Parathyroid adenoma (tissue), 2 donors: ENCODE measurements at regions not wholly inside any gene's neighbourhood (a gene's known extent, or its start where the extent isn't known, plus 50 kb on each side); places are given as distances from the start of the nearest gene placed in this dataset.

ENCODE experiments used
- H2AFZ ChIP-seq: fragments of 300-600 bp; sonication (generic); one replicate; pipeline ENCODE4 v1.7.0; 2017; ENCODE audit warnings: antibody characterized with exemption, mild to moderate bottlenecking
- H3K27ac ChIP-seq: fragments of 300-600 bp; sonication (generic); one replicate; pipeline ENCODE4 v1.7.0; 2017
- H3K27me3 ChIP-seq: fragments of 300-600 bp; sonication (generic); one replicate; pipeline ENCODE4 v1.7.0; 2017; ENCODE audit warnings: low read length; ENCODE audit not compliant: control insufficient read depth, insufficient read depth
- H3K36me3 ChIP-seq: fragments of 300-600 bp; sonication (generic); one replicate; pipeline ENCODE4 v1.7.0; 2017; ENCODE audit warnings: low read length; ENCODE audit not compliant: control insufficient read depth, insufficient read depth
- H3K4me1 ChIP-seq: fragments of 300-600 bp; sonication (generic); one replicate; pipeline ENCODE4 v1.7.0; 2017; ENCODE audit warnings: control low read depth
- H3K4me2 ChIP-seq: fragments of 300-600 bp; sonication (generic); one replicate; pipeline ENCODE4 v1.7.0; 2017; ENCODE audit warnings: low read length
- H3K4me3 ChIP-seq: fragments of 300-600 bp; sonication (generic); one replicate; pipeline ENCODE4 v1.7.0; 2017; ENCODE audit warnings: low read depth, low read length
- H3K79me2 ChIP-seq: fragments of 300-600 bp; sonication (generic); one replicate; pipeline ENCODE4 v1.7.0; 2017; ENCODE audit warnings: control low read depth
- H3K9ac ChIP-seq: fragments of 300-600 bp; sonication (generic); one replicate; pipeline ENCODE4 v1.7.0; 2017; ENCODE audit warnings: mild to moderate bottlenecking
- H3K9me3 ChIP-seq: fragments of 300-600 bp; sonication (generic); one replicate; pipeline ENCODE4 v1.7.0; 2017; ENCODE audit warnings: low read length; ENCODE audit not compliant: control insufficient read depth
- TF ChIP-seq, protein P1 (sequence below): fragments of 300-600 bp; sonication (generic); IDR thresholded peaks from one replicate; pipeline ENCODE4 v1.7.0; 2017; ENCODE audit warnings: antibody characterized with exemption, mild to moderate bottlenecking
- donor health status: primary hyperparathyroidism.

- H3K4me1 ChIP-seq = no peaks in the 10 kb centered on the region
- H2AFZ ChIP-seq = no peak overlapping the region
- no peaks in the 10 kb centered on the region for H3K36me3 ChIP-seq
- no peaks in the 10 kb centered on the region for H3K9me3 ChIP-seq
- H3K9ac ChIP-seq = no peak overlapping the region
- H3K27me3 ChIP-seq = no peaks in the 10 kb centered on the region
- H3K79me2 ChIP-seq = no peaks in the 10 kb centered on the region
- H3K4me2 ChIP-seq = no peak overlapping the region
- H3K4me3 ChIP-seq = no peak overlapping the region
- no peak overlapping the region for H3K27ac ChIP-seq
- TF ChIP-seq, protein P1, sequence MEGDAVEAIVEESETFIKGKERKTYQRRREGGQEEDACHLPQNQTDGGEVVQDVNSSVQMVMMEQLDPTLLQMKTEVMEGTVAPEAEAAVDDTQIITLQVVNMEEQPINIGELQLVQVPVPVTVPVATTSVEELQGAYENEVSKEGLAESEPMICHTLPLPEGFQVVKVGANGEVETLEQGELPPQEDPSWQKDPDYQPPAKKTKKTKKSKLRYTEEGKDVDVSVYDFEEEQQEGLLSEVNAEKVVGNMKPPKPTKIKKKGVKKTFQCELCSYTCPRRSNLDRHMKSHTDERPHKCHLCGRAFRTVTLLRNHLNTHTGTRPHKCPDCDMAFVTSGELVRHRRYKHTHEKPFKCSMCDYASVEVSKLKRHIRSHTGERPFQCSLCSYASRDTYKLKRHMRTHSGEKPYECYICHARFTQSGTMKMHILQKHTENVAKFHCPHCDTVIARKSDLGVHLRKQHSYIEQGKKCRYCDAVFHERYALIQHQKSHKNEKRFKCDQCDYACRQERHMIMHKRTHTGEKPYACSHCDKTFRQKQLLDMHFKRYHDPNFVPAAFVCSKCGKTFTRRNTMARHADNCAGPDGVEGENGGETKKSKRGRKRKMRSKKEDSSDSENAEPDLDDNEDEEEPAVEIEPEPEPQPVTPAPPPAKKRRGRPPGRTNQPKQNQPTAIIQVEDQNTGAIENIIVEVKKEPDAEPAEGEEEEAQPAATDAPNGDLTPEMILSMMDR = no peak
Observed at GRCh38 chr18:73987247-73987980, 160.2 kb downstream of the FBXO15 start.

DNA sequence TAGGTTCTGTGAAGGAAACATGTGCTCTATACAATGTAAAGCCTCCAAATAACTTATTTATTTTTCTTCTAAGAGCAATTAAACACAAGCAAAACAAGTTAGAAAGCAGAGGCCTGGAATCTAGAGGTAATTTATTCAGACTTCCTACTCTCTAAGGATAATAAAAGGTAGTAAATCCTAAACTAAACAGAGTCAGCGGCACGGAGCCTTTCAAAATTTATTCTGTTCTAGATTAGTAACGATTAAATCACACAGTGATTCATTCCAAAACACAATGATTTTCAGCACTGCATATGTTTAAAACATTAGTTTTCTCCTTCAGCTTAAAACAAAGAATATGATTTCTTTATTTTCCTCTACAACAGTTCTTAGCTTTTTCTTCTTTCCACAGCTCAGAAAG, 160.9 kb downstream of the FBXO15 start:
- no peak overlapping the region for H3K4me3 ChIP-seq
- no peak overlapping the region for H3K27ac ChIP-seq
- TF ChIP-seq, protein P1 = no peak
- no peaks in the 10 kb centered on the region for H3K79me2 ChIP-seq
- no peaks in the 10 kb centered on the region for H3K27me3 ChIP-seq
- H3K4me2 ChIP-seq = no peak overlapping the region
- H3K4me1 ChIP-seq = no peaks in the 10 kb centered on the region
- H3K36me3 ChIP-seq = no peaks in the 10 kb centered on the region
- no peaks in the 10 kb centered on the region for H3K9me3 ChIP-seq
- no peak overlapping the region for H3K9ac ChIP-seq
- H2AFZ ChIP-seq = no peak overlapping the region

DNA sequence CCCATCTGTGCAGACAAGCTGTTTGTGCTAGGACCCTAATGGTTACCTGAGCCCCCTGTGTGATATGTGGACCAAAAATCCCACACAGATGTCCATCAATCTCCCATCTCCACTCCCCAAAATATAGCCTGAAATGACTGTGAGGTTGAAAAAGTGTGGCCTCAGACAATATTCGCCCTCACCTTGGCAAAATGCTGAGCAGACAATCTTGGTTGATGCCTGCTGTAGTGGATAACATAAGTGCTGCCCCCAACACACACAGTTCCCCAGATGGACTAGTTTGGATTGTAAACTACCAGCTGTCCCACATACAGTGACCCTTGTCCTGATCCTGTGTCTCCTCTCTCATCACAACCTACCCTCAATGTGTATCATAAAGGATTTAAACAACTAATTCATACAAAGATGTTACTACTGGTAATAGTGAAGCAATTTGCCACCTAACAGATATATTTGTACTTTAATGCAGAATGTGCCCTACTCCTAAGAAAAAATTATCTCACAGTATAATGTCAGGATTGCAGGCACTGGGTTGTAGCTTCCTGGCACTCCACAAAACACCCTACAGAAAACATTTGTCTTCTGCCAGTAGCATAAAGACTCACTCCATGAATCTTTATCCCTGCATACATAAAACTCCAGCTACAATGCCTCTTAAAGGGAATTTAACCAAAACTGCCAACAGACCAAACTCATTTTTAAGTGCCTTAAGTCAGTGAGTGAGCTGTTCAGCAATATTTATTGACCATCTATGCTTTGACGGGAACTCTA, 161.6 kb downstream of the FBXO15 start:
- no peak overlapping the region for H3K4me3 ChIP-seq
- H3K27me3 ChIP-seq = no peaks in the 10 kb centered on the region
- no peaks in the 10 kb centered on the region for H3K4me1 ChIP-seq
- H3K79me2 ChIP-seq = no peaks in the 10 kb centered on the region
- TF ChIP-seq, protein P1 = no peak
- no peaks in the 10 kb centered on the region for H3K9me3 ChIP-seq
- H2AFZ ChIP-seq = no peak overlapping the region
- H3K36me3 ChIP-seq = no peaks in the 10 kb centered on the region
- no peak overlapping the region for H3K4me2 ChIP-seq
- no peak overlapping the region for H3K27ac ChIP-seq
- H3K9ac ChIP-seq = no peak overlapping the region

DNA sequence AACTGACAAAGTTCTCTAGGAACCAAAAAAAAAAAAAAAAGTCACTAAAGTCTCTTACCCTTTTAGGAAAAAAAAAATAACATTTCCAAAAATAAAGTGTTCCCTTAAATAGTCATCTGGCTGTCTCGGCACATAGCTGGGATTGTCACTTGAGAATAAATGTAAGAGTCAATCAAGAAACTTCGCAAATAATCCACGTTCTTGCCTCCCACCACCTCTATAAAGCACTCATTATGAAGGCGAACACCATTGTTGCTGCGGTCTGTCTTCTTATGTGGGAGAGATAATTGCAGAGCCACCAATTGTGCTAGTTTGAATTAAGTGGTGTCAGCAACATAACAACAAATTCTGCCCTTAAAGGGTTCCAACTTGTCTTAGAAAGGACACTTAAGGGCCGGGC, 163.7 kb downstream of the FBXO15 start:
- Histone ChIP-seq H3K27me3 (no peaks in the 10 kb centered on the region), H3K79me2 (no peaks in the 10 kb centered on the region), H2AFZ (no peak overlapping the region), H3K4me2 (no peak overlapping the region), H3K4me1 (no peaks in the 10 kb centered on the region), H3K27ac (no peak overlapping the region), H3K9ac (no peak overlapping the region), H3K4me3 (no peak overlapping the region), H3K9me3 (no peaks in the 10 kb centered on the region), H3K36me3 (no peaks in the 10 kb centered on the region)
- TF ChIP-seq, protein P1 = no peak
